Thyroid gland (tissue), 4 donors: ENCODE measurements at regions not wholly inside any gene's neighbourhood (a gene's known extent, or its start where the extent isn't known, plus 50 kb on each side); places are given as distances from the start of the nearest gene placed in this dataset.

Source experiments
- DNase-seq, 2 donors: peaks; one replicate each; pipeline ENCODE4 v3.0.0-alpha.2; 2019
- H3K27ac ChIP-seq, 3 donors: fragments of 200-600 bp; sonication (generic); 1 replicate in 2 of 3; 2 replicates in 1 of 3; pipeline ENCODE4 v1.5.1; 2016 to 2019; ENCODE audit warnings: mild to moderate bottlenecking in 1 of 3, moderate library complexity in 1 of 3
- H3K27me3 ChIP-seq: fragments of 200-600 bp; sonication (generic); one replicate; pipeline ENCODE4 v1.5.1; 2019
- H3K36me3 ChIP-seq, 2 donors: fragments of 200-600 bp; sonication (generic); one replicate each; pipeline ENCODE4 v1.5.1; 2016 to 2019
- H3K4me1 ChIP-seq, 2 donors: fragments of 200-600 bp; sonication (generic); one replicate each; pipeline ENCODE4 v1.5.1; 2017 to 2019
- H3K4me3 ChIP-seq, 3 donors: fragments of 200-600 bp; sonication (generic); replicated peaks in 1 of 3; 1 replicate in 2 of 3; 2 replicates in 1 of 3; pipeline ENCODE4 v1.5.1; 2016; ENCODE audit warnings: mild to moderate bottlenecking in 1 of 3
- H3K9me3 ChIP-seq: fragments of 200-600 bp; sonication (generic); one replicate; pipeline ENCODE4 v1.5.1; 2017
- POLR2A ChIP-seq, 2 donors: fragments of 450-650 bp; IDR thresholded peaks; one replicate each; pipeline ENCODE4 v1.6.1; 2017; ENCODE audit warnings: antibody characterized with exemption in 2 of 2, mild to moderate bottlenecking in 2 of 2, moderate library complexity in 1 of 2
- WGBS, 2 donors: methylation state at CpG; one replicate each; pipeline ENCODE4 v1.1.5; 2017; 5-methylcytosine and 5-hydroxymethylcytosine counted together
- intact Hi-C: fragments of 100-400 bp; cut with DNase I; formaldehyde crosslinking; loops from one replicate; pipeline ENCODE4 v1.15.1; 2023
- TF ChIP-seq, protein P1 (sequence below), 6 experiments: fragments of 200-600 bp in 3 of 6; fragments of 450-650 bp in 3 of 6; sonication (generic) in 3 of 6; IDR thresholded peaks; one replicate each; pipeline ENCODE4 v1.5.1; 2016 to 2019; ENCODE audit warnings: antibody characterized with exemption in 6 of 6, mild to moderate bottlenecking in 2 of 6, inconsistent platforms in 1 of 6, moderate library complexity in 1 of 6

GRCh38 chr14:34348592-34348991, 113.4 kb downstream of the SPTSSA start:
- no peaks in the 10 kb centered on the region for H3K36me3 ChIP-seq
- no peaks in the 10 kb centered on the region for H3K27me3 ChIP-seq
- no peak overlapping the region for H3K27ac ChIP-seq
- no peak overlapping the region for H3K4me3 ChIP-seq
- TF ChIP-seq, protein P1, sequence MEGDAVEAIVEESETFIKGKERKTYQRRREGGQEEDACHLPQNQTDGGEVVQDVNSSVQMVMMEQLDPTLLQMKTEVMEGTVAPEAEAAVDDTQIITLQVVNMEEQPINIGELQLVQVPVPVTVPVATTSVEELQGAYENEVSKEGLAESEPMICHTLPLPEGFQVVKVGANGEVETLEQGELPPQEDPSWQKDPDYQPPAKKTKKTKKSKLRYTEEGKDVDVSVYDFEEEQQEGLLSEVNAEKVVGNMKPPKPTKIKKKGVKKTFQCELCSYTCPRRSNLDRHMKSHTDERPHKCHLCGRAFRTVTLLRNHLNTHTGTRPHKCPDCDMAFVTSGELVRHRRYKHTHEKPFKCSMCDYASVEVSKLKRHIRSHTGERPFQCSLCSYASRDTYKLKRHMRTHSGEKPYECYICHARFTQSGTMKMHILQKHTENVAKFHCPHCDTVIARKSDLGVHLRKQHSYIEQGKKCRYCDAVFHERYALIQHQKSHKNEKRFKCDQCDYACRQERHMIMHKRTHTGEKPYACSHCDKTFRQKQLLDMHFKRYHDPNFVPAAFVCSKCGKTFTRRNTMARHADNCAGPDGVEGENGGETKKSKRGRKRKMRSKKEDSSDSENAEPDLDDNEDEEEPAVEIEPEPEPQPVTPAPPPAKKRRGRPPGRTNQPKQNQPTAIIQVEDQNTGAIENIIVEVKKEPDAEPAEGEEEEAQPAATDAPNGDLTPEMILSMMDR (IDR thresholded peaks at IDR 0.05), result no peak
- no peak for TF ChIP-seq POLR2A (IDR thresholded peaks at IDR 0.05)
- DNase-seq, result no peak
- WGBS, 2 donors, result 93 to 95% methylated on average over 6 of the region's 6 CpGs
- no peaks in the 10 kb centered on the region for H3K4me1 ChIP-seq
- intact Hi-C loops, result no loop called here
- H3K9me3 ChIP-seq, result no peaks in the 10 kb centered on the region

DNA sequence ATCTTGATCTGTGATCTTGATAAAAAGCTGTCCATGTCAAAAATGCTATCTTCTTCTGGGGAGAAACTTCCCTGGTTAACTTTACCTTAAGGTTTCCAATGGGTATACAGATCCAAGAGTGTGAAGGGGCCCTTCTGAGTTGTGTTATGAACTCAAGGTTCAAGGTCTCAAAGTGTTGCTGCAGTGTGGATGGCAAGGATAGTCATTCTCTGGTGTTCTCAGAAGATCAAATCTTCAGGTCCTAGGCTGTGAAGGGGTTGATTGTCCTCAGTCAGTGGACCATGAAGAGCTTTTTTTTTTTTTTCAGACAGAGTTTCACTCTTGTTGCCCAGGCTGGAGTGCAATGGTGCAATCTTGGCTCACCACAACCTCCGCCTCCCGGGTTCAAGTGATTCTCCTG, 114.4 kb downstream of the SPTSSA start:
- Histone ChIP-seq H3K9me3 (no peaks in the 10 kb centered on the region), H3K27me3 (no peaks in the 10 kb centered on the region), H3K4me1 (no peaks in the 10 kb centered on the region), H3K36me3 (no peaks in the 10 kb centered on the region), H3K27ac (no peak overlapping the region), H3K4me3 (no peak overlapping the region)
- intact Hi-C loops, result no loop called here
- 69 to 80% methylated on average over 2 of the region's 2 CpGs for WGBS, 2 donors
- no peak for DNase-seq
- TF ChIP-seq, protein P1 (IDR thresholded peaks at IDR 0.05), result no peak
- TF ChIP-seq POLR2A (IDR thresholded peaks at IDR 0.05), result no peak

GRCh38 chr14:34345718-34346465, 116.1 kb downstream of the SPTSSA start:
- H3K9me3 ChIP-seq, result no peaks in the 10 kb centered on the region
- DNase-seq, result no peak
- H3K36me3 ChIP-seq, result no peaks in the 10 kb centered on the region
- no peak overlapping the region for H3K4me3 ChIP-seq
- H3K4me1 ChIP-seq, result no peaks in the 10 kb centered on the region
- TF ChIP-seq POLR2A (IDR thresholded peaks at IDR 0.05), result no peak
- TF ChIP-seq, protein P1 (IDR thresholded peaks at IDR 0.05), result no peak
- H3K27ac ChIP-seq, result no peak overlapping the region
- H3K27me3 ChIP-seq, result no peaks in the 10 kb centered on the region
- intact Hi-C loops, result no loop called here
- 94% methylated on average over 16 to 19 of the region's 26 CpGs for WGBS, 2 donors

GRCh38 chr14:34344318-34344717, 117.7 kb downstream of the SPTSSA start:
- H3K4me3 ChIP-seq, result no peak overlapping the region
- 87 to 90% methylated on average over 5 of the region's 5 CpGs for WGBS, 2 donors
- H3K36me3 ChIP-seq, result no peaks in the 10 kb centered on the region
- no peaks in the 10 kb centered on the region for H3K9me3 ChIP-seq
- no peaks in the 10 kb centered on the region for H3K27me3 ChIP-seq
- intact Hi-C loops, result no loop called here
- no peak for DNase-seq
- no peak for TF ChIP-seq POLR2A (IDR thresholded peaks at IDR 0.05)
- TF ChIP-seq, protein P1 (IDR thresholded peaks at IDR 0.05), result no peak
- no peaks in the 10 kb centered on the region for H3K4me1 ChIP-seq
- H3K27ac ChIP-seq, result no peak overlapping the region

GRCh38 chr14:34340025-34340625, 121.9 kb downstream of the SPTSSA start:
- no peak overlapping the region for H3K27ac ChIP-seq
- no peaks in the 10 kb centered on the region for H3K4me1 ChIP-seq
- H3K36me3 ChIP-seq, result no peaks in the 10 kb centered on the region
- DNase-seq, result no peak
- no peak overlapping the region for H3K4me3 ChIP-seq
- no peaks in the 10 kb centered on the region for H3K27me3 ChIP-seq
- no peaks in the 10 kb centered on the region for H3K9me3 ChIP-seq
- TF ChIP-seq, protein P1 (IDR thresholded peaks at IDR 0.05), result no peak
- no peak for TF ChIP-seq POLR2A (IDR thresholded peaks at IDR 0.05)
- WGBS, 2 donors, result 80 to 88% methylated on average over 4 of the region's 4 CpGs
- intact Hi-C loops, result no loop called here
